HG03521 (cell line): ENCODE measurements at regions not wholly inside any gene's neighbourhood (a gene's known extent, or its start where the extent isn't known, plus 50 kb on each side); places are given as distances from the start of the nearest gene placed in this dataset.

ENCODE experiments used
- ATAC-seq: cut with Tn5 transposase; IDR thresholded peaks from one replicate; pipeline ENCODE4 v1.9.1; 2021; ENCODE audit warnings: mild to moderate bottlenecking, moderate library complexity; ENCODE audit not compliant: unreplicated experiment

DNA sequence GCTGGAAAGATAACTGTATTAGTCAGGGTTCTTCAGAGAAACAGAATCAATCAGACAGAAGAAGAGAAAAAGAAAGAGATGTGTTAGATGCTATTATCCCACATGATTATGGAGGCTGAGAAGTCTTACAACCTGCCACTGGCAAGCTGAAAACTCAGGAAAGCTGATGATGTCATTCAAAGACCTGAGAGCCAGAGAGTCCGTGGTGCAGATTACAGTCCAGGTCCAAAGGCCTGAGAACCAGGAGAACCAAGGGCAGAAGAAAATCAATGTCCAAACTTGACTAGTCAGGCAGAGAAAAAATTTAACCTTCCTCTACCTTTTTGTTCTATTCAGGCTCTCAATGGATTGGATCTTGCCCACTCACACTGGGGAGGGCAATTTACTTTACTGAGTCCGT is 172.5 kb downstream of the QDPR start:
- ATAC-seq, result no peak

GRCh38 chr4:17336986-17337385 is 174.9 kb downstream of the QDPR start:
- ATAC-seq, result no peak

DNA sequence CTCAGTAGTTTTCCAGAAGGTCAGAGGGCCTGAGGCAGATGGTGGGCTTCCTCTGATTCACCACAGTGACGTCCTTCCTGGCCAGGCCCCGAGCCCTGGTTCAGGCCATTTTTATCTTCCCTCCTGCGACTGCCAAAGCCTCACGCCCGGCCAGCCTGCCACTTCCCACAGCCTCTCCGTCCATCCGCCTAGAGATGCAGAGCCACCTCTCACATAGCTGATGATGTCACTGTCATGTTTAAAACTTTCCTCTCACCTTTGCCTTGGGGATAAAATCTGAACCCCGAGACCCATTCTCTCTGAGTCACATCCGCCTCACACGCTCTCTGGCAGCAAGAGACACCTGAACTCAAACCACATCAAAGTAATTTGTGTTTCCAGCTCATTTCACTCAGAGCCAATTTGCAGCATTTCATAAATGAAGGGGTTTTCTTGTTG is 175.3 kb downstream of the QDPR start:
- peak; percentile 95 for ATAC-seq

GRCh38 chr4:17336069-17336468 is 175.8 kb downstream of the QDPR start:
- no peak for ATAC-seq

DNA sequence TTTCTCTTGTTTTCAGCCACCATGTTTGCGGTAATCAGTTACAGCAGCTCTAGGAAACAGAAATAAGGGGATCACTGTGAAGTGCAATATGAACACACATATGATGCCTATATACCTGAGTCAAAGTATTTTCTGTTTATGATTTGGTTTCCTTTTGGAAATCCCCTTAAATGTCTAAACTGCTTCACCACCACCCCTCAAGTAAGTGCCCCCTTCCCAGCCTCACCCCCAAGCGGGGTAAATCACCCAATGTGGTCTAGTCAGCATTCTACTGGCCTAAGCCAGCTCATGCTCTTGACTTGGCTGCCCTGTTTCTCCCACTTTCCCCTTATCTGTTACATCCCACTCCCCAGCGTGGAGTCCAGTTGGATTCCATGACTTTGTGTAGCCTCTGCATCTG is 176.5 kb downstream of the QDPR start:
- no peak for ATAC-seq

GRCh38 chr4:17332478-17332877 is 179.4 kb downstream of the QDPR start:
- no peak for ATAC-seq

GRCh38 chr4:17329046-17329445 is 182.8 kb downstream of the QDPR start:
- ATAC-seq, result no peak

DNA sequence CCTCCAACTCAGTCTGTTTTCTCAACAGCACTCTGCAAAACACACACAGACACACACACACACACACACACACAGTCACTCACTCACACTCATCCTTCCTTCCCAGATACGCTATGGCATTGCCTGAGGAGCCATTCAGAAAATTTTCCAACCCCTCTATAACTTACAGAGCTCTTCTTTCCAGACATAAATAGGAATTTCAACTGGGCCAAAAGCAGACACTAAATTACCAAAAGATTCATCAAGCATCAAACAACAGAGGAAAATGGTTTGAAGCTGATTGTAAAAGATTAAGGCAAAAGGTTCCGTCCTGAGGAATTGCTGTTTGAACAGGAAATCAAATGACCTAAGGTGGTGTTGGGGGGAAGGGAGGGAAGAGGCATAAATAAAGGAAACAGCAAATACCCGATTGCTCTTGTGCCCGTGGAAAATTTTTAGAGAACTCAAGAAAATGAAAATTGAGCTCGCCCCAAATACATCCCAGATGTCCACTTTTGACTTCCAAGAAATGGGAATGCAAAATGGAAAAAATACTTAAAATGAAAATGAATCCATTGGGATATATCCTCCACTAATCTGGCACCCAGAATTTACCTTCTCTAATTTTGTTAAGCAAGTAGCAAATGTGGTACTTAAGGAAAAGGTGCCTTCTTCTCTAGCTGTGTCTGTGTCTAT is 183.6 kb downstream of the QDPR start:
- ATAC-seq, result no peak

GRCh38 chr4:17327591-17327990 is 184.3 kb downstream of the QDPR start:
- no peak for ATAC-seq

DNA sequence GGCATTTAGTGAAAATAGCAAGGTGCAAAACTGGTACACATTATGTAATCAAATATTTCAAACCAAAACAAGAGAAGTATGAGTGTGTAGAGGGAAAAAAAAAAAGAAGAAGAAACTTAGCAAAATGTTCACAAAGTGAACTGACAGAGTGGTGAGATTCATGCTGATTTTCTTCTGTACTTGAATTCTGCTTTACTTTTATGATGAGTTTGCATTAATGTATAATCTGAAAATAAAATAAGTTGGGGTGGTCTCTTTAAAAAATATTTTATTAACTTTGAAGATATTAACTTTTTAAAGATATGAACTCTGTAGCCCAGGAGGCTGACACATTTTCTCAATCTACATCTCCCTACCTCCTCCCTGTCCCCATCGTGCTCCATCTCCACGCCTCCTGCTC is 185.1 kb downstream of the QDPR start:
- no peak for ATAC-seq

GRCh38 chr4:17325098-17325497 is 186.8 kb downstream of the QDPR start:
- no peak for ATAC-seq

GRCh38 chr4:17324386-17324830 is 187.5 kb downstream of the QDPR start:
- ATAC-seq, result no peak

DNA sequence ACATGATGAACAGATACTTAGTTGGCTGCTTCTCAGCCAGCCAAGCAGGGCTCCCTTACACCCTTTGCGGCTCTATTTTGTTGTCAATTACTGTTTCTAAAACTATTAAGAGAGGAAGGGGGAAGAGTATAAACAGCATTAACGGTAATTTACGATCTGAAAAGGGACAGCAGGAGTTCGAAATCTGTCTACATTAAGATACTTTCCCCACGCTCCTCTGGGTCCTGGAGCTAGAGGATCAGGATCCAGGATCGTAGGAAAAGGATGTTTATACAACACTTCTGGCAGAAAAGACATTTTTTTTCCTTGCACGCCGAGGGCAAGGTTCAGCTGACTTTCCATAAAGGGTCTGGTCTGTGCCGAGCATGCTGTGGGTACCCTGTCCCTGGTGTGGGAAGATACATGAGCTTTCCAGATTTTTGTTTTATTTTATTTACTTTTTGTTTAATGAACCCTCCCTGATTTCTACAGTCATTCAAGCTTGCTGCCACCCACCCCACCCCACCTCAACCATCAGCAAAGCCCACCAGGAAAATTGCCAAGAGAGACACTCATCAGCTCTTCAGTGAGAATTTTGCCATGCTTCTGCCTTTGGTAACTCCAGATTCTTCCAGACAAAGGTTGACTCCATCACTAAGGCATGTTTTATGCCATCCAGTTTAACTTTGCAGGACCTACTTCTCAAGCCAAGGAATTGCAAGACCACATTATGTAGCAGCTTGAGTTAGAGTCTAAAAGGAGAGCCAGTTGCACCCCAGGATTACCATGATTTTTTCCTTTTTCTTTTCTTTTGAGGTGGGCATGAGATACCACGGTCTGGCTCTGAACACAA is 188.1 kb downstream of the QDPR start:
- no peak for ATAC-seq

GRCh38 chr4:17322514-17322913 is 189.4 kb downstream of the QDPR start:
- no peak for ATAC-seq

- no peak for ATAC-seq
Measured at GRCh38 chr4:17320046-17320445, 191.8 kb downstream of the QDPR start.

GRCh38 chr4:17317526-17317925 is 194.4 kb downstream of the QDPR start:
- no peak for ATAC-seq

DNA sequence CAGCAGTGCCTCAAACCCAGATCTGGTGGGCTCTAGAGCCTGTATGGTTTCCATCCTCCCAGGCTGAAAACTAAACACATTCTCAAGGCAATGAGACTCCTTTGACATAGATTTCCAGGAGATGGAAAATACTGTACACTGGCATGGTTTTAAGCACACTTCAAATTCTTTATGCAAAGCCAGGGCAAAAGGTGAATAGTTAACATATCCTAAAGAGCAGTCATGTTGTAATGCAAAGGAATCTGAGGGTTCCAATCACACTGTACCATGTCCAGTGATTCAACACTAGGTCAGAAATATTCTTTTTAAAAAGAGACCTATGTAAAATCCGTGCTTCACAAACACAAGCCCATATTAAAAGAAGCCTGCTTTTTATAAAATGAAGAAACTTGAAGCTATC is 195.3 kb downstream of the QDPR start:
- ATAC-seq, result no peak

DNA sequence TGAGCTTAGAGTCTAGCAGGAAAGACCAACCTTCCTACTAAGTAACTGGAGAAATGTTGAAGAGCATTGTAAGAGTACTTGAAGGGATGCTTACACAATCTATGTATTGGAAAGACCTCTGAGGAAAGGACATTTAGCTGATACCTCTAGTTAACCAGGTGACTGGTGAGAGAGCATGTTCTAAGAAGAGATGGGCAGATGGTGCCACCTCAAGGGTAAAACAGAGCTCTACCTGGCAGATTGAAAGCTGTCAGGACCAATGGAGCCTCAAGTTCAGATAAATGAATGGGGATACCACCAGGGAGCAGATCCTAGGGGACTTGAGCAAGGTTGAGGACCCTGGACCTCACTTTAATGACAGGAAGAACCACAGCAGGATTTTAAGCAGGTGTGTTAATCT is 196.4 kb downstream of the QDPR start:
- ATAC-seq, result no peak

DNA sequence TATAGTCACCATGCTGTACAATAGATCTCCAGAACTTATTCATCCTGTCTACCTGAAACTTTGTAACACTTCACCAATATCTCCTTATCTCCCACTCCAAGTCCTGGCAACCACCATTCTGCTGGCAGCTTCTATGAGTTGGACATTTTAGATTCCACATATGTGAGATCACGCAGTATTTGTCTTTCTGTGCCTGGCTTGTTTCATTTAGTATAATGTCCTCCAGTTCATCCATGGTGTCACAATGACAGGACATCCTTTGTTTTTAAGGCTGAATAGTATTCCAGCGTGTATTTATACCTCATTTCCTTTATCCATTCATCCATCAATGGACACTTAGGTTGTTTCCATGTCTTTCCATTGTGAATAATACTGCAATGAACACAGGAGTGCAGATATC is 198.7 kb downstream of the QDPR start:
- no peak for ATAC-seq

GRCh38 chr4:17310269-17310652 is 201.6 kb downstream of the QDPR start:
- ATAC-seq, result peak; percentile 51

GRCh38 chr4:17309567-17310268 is 202.2 kb downstream of the QDPR start:
- ATAC-seq, result no peak

GRCh38 chr4:17301869-17302268 is 210.0 kb downstream of the QDPR start:
- ATAC-seq, result no peak
